HCT116 (cell line): ENCODE measurements at regions not wholly inside any gene's neighbourhood (a gene's known extent, or its start where the extent isn't known, plus 50 kb on each side); places are given as distances from the start of the nearest gene placed in this dataset.

Experiments used
- ATAC-seq: fragments of 200-7000 bp; cut with Tn5 transposase; 2 replicates; pipeline ENCODE4 v1.9.1; 2020; ENCODE audit warnings: mild to moderate bottlenecking, moderate library complexity
- BruUV-seq: library from RNA; stranded (reverse); fragments of 400-500 nt; replicated peaks from 2 replicates; lab custom pipeline; 2021; lab: Mats Ljungman, UMichigan
- CTCF ChIA-PET: fragments of 300-600 bp; sonication (Branson Sonifier 250); formaldehyde crosslinking; loops from one replicate; lab custom pipeline; 2021; ENCODE audit warnings: antibody characterized with exemption; lab: Charles Lee
- POLR2A ChIA-PET: fragments of 300-600, 350-600 bp; sonication (Branson Sonifier 250); formaldehyde crosslinking; loops from one replicate; lab custom pipeline; 2021; ENCODE audit warnings: antibody characterized with exemption; lab: Charles Lee
- RAD21 ChIA-PET, 2 experiments: fragments of 300-600 bp; sonication (Branson Sonifier 250); formaldehyde crosslinking; loops; one replicate each; lab custom pipeline; 2023; ENCODE audit warnings: low total read pairs in 2 of 2; ENCODE audit not compliant: uncharacterized antibody in 2 of 2, unreplicated experiment in 2 of 2, low non-redundant PET in 1 of 2; lab: Charles Lee
- DNase-seq: peaks from one replicate; pipeline ENCODE4 v3.0.0-alpha.2; 2010; ENCODE audit warnings: low read depth, low spot score
- H2AFZ ChIP-seq: fragments of 200-600 bp; shearing (Covaris generic), sonication (generic); 2 replicates; pipeline ENCODE4 v1.6.1; 2017; ENCODE audit warnings: low read depth, mixed run types, mixed read lengths, antibody characterized with exemption, low read length; ENCODE audit not compliant: poor library complexity, severe bottlenecking
- H3K27ac ChIP-seq: 2 replicates; pipeline ENCODE4 v1.5.1; 2012; ENCODE audit warnings: low read depth, low read length
- H3K27me3 ChIP-seq: fragments of 200-600 bp; sonication (generic); 2 replicates; pipeline ENCODE4 v1.6.1; 2016; ENCODE audit warnings: mixed run types, low read length, mixed read lengths; ENCODE audit not compliant: insufficient read depth
- H3K36me3 ChIP-seq, 2 experiments: fragments of 200-500 bp in 1 of 2; fragments of 200-600 bp in 1 of 2; sonication (Bioruptor generic) in 1 of 2; sonication (generic) in 1 of 2; 2 replicates each; pipeline versions ENCODE4 v1.5.1 to v1.6.1; 2014 to 2016; ENCODE audit warnings: low read length in 2 of 2, inconsistent platforms in 1 of 2, mixed read lengths in 1 of 2, mixed run types in 1 of 2; ENCODE audit not compliant: insufficient read depth in 2 of 2, control insufficient read depth in 1 of 2
- H3K4me1 ChIP-seq, 2 experiments: fragments of 200-600 bp in 1 of 2; sonication (generic) in 1 of 2; 2 replicates each; pipeline versions ENCODE4 v1.5.1 to v1.6.1; 2012 to 2017; ENCODE audit warnings: low read length in 2 of 2, inconsistent platforms in 1 of 2, mild to moderate bottlenecking in 1 of 2, mixed read lengths in 1 of 2, mixed run types in 1 of 2, moderate library complexity in 1 of 2; ENCODE audit not compliant: insufficient read depth in 2 of 2, control insufficient read depth in 1 of 2
- H3K4me2 ChIP-seq: fragments of 200-600 bp; sonication (generic); 2 replicates; pipeline ENCODE4 v1.6.1; 2017; ENCODE audit warnings: mixed run types, low read length, mixed read lengths
- H3K4me3 ChIP-seq, 2 experiments: fragments of 200-600 bp in 1 of 2; sonication (generic) in 1 of 2; replicated peaks in 1 of 2; 2 replicates each; pipeline ENCODE4 v1.5.1; 2011 to 2016; ENCODE audit warnings: low read length in 2 of 2, control low read depth in 1 of 2, low read depth in 1 of 2, mild to moderate bottlenecking in 1 of 2, mixed read lengths in 1 of 2, mixed run types in 1 of 2
- H3K79me2 ChIP-seq: fragments of 200-600 bp; sonication (generic); 2 replicates; pipeline ENCODE4 v1.6.1; 2017; ENCODE audit warnings: mild to moderate bottlenecking, mixed run types, low read length, moderate library complexity, mixed read lengths; ENCODE audit not compliant: insufficient read depth
- H3K9ac ChIP-seq: fragments of 200-600 bp; sonication (generic); 2 replicates; pipeline ENCODE4 v1.6.1; 2016; ENCODE audit warnings: low read length, mixed read lengths
- H3K9me2 ChIP-seq: fragments of 200-600 bp; sonication (generic), shearing (Covaris generic); 2 replicates; pipeline ENCODE4 v1.6.1; 2017; ENCODE audit warnings: mixed run types, mild to moderate bottlenecking, moderate library complexity; ENCODE audit not compliant: insufficient read depth
- H3K9me3 ChIP-seq, 2 experiments: fragments of 200-500 bp in 1 of 2; fragments of 200-600 bp in 1 of 2; sonication (Bioruptor generic) in 1 of 2; sonication (generic) in 1 of 2; 2 replicates each; pipeline ENCODE4 v1.6.1; 2014 to 2017; ENCODE audit warnings: low read length in 2 of 2, mixed read lengths in 2 of 2, inconsistent platforms in 1 of 2, low read depth in 1 of 2, mild to moderate bottlenecking in 1 of 2, mixed run types in 1 of 2, moderate library complexity in 1 of 2; ENCODE audit not compliant: control insufficient read depth in 1 of 2, insufficient read depth in 1 of 2
- H4K20me1 ChIP-seq: fragments of 200-600 bp; sonication (generic), shearing (Covaris generic); 2 replicates; pipeline ENCODE4 v1.6.1; 2017; ENCODE audit warnings: mixed run types, mild to moderate bottlenecking, moderate library complexity; ENCODE audit not compliant: insufficient read depth
- ATF3 ChIP-seq: IDR thresholded peaks from 2 replicates; pipeline ENCODE4 v1.6.1; 2012
- CBX3 ChIP-seq: IDR thresholded peaks from 2 replicates; pipeline ENCODE4 v1.6.1; 2012; ENCODE audit warnings: low read depth
- CTCF ChIP-seq, 3 experiments: fragments of 200-600 bp in 1 of 3; sonication (generic) in 1 of 3; IDR thresholded peaks in 2 of 3; conservative IDR thresholded peaks in 1 of 3; 2 replicates each; pipeline ENCODE4 v1.5.1; 2012 to 2017; ENCODE audit warnings: low read depth in 2 of 3, low read length in 2 of 3, antibody characterized with exemption in 1 of 3, borderline replicate concordance in 1 of 3, control low read depth in 1 of 3, mild to moderate bottlenecking in 1 of 3, mixed read lengths in 1 of 3, mixed run types in 1 of 3, moderate library complexity in 1 of 3; ENCODE audit not compliant: insufficient read depth in 1 of 3
- EGR1 ChIP-seq: IDR thresholded peaks from 2 replicates; pipeline ENCODE4 v1.6.1; 2012; ENCODE audit warnings: low read depth
- ELF1 ChIP-seq: IDR thresholded peaks from 2 replicates; pipeline ENCODE4 v1.6.1; 2012; ENCODE audit warnings: low read depth, borderline replicate concordance
- EZH2 ChIP-seq: fragments of 200-600 bp; sonication (generic); IDR thresholded peaks from 2 replicates; pipeline ENCODE4 v1.6.1; 2017; ENCODE audit warnings: antibody characterized with exemption, mixed run types
- EZH2phosphoT487 ChIP-seq: fragments of 200-600 bp; IDR thresholded peaks from 2 replicates; pipeline ENCODE4 v1.6.1; 2018; ENCODE audit warnings: antibody characterized with exemption, borderline replicate concordance
- FOSL1 ChIP-seq: IDR thresholded peaks from 2 replicates; pipeline ENCODE4 v1.6.1; 2012; ENCODE audit warnings: low read depth
- JUND ChIP-seq: IDR thresholded peaks from 2 replicates; pipeline ENCODE4 v1.6.1; 2012
- POLR2A ChIP-seq: IDR thresholded peaks from 2 replicates; pipeline ENCODE4 v1.7.0; 2011; ENCODE audit warnings: borderline replicate concordance; ENCODE audit not compliant: insufficient read depth, insufficient read length; ENCODE audit errors: extremely low read depth
- POLR2AphosphoS5 ChIP-seq: IDR thresholded peaks from 2 replicates; pipeline ENCODE4 v1.6.1; 2011; ENCODE audit warnings: mild to moderate bottlenecking, low read depth, low read length, moderate library complexity
- RAD21 ChIP-seq: IDR thresholded peaks from 2 replicates; pipeline ENCODE4 v1.6.1; 2012; ENCODE audit warnings: low read depth, mild to moderate bottlenecking
- REST ChIP-seq: IDR thresholded peaks from 2 replicates; pipeline ENCODE4 v1.6.1; 2012; ENCODE audit warnings: low read depth
- SP1 ChIP-seq: IDR thresholded peaks from 2 replicates; pipeline ENCODE4 v1.6.1; 2012; ENCODE audit warnings: low read depth
- SRF ChIP-seq: IDR thresholded peaks from 2 replicates; pipeline ENCODE4 v1.6.1; 2012; ENCODE audit warnings: low read depth
- TCF7L2 ChIP-seq: IDR thresholded peaks from 2 replicates; pipeline ENCODE4 v1.7.0; 2011; ENCODE audit warnings: borderline replicate concordance, inconsistent platforms; ENCODE audit not compliant: insufficient read depth, insufficient read length; ENCODE audit errors: extremely low read depth
- YY1 ChIP-seq: IDR thresholded peaks from 2 replicates; pipeline ENCODE4 v1.6.1; 2011; ENCODE audit warnings: low read length, low read depth, moderate library complexity, mild to moderate bottlenecking; ENCODE audit not compliant: insufficient replicate concordance; ENCODE audit errors: extremely low read depth
- ZFX ChIP-seq: fragments of 450-650 bp; IDR thresholded peaks from 2 replicates; pipeline ENCODE4 v1.6.1; 2017
- ZNF274 ChIP-seq: fragments of 200-500 bp; sonication (Bioruptor generic); IDR thresholded peaks from 2 replicates; pipeline ENCODE4 v1.6.1; 2014; ENCODE audit warnings: mild to moderate bottlenecking, low read depth, low read length, inconsistent platforms
- intact Hi-C: fragments of 100-400 bp; cut with micrococcal nuclease; formaldehyde crosslinking; loops from 2 replicates; pipeline ENCODE4 v1.10.0; 2022
- TF ChIP-seq, protein P1 (sequence below): IDR thresholded peaks from 2 replicates; pipeline ENCODE4 v1.6.1; 2011; ENCODE audit warnings: mild to moderate bottlenecking, low read length, moderate library complexity; ENCODE audit not compliant: insufficient replicate concordance; ENCODE audit errors: extremely low read depth

- Histone ChIP-seq H2AFZ (no peak overlapping the region), H3K9ac (no peak overlapping the region), H3K79me2 (no peaks in the 10 kb centered on the region), H3K27ac (no peak overlapping the region), H3K4me3 (no peak overlapping the region), H4K20me1 (no peaks in the 10 kb centered on the region), H3K36me3 (no peaks in the 10 kb centered on the region), H3K9me3 (no peaks in the 10 kb centered on the region), H3K9me2 (no peaks in the 10 kb centered on the region), H3K27me3 (peaks cover 16% of the 10 kb centered on the region; the same call in 1 of the 2 replicates), H3K4me2 (no peak overlapping the region), H3K4me1 (no peaks in the 10 kb centered on the region)
- ATAC-seq (no peak), DNase-seq (no peak)
- CTCF ChIA-PET = no interaction called here
- POLR2A ChIA-PET = no interaction called here
- TF ChIP-seq SRF = no peak
- no peak for TF ChIP-seq SP1
- no peak for TF ChIP-seq EZH2
- TF ChIP-seq RAD21 = no peak
- TF ChIP-seq ELF1 = no peak
- TF ChIP-seq ATF3 = no peak
- no peak for TF ChIP-seq EZH2phosphoT487
- TF ChIP-seq ZFX = no peak
- TF ChIP-seq POLR2A = no peak
- TF ChIP-seq POLR2AphosphoS5 = no peak
- TF ChIP-seq REST = no peak
- TF ChIP-seq ZNF274 = no peak
- no peak for TF ChIP-seq CBX3
- TF ChIP-seq, protein P1, sequence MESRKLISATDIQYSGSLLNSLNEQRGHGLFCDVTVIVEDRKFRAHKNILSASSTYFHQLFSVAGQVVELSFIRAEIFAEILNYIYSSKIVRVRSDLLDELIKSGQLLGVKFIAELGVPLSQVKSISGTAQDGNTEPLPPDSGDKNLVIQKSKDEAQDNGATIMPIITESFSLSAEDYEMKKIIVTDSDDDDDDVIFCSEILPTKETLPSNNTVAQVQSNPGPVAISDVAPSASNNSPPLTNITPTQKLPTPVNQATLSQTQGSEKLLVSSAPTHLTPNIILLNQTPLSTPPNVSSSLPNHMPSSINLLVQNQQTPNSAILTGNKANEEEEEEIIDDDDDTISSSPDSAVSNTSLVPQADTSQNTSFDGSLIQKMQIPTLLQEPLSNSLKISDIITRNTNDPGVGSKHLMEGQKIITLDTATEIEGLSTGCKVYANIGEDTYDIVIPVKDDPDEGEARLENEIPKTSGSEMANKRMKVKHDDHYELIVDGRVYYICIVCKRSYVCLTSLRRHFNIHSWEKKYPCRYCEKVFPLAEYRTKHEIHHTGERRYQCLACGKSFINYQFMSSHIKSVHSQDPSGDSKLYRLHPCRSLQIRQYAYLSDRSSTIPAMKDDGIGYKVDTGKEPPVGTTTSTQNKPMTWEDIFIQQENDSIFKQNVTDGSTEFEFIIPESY = no peak
- TF ChIP-seq YY1 = no peak
- no peak for TF ChIP-seq FOSL1
- no peak for TF ChIP-seq EGR1
- TF ChIP-seq TCF7L2 = no peak
- TF ChIP-seq JUND = no peak
- no peak for TF ChIP-seq CTCF (IDR thresholded peaks at IDR 0.05 in 2 of 3, conservative IDR thresholded peaks at IDR 0.05 in 1 of 3; ENCODE audit: borderline replicate concordance in 1 of 3, insufficient read depth in 1 of 3, low read depth in 2 of 3, low read length in 2 of 3)
- intact Hi-C loops = no loop called here
- RAD21 ChIA-PET = no interaction called here
- BruUV-seq = no TSS peak
Observed at GRCh38 chr11:119902656-119903231, 173.7 kb upstream of the NECTIN1 start.
